HG03439 (cell line): ENCODE measurements at regions not wholly inside any gene's neighbourhood (a gene's known extent, or its start where the extent isn't known, plus 50 kb on each side); places are given as distances from the start of the nearest gene placed in this dataset.
"Not testable (repeated sequence)": the region's sequence is repeated elsewhere in the genome, so short reads cannot be mapped to it uniquely, and the experiment has no call there.

ENCODE experiments used
- ATAC-seq: cut with Tn5 transposase; IDR thresholded peaks from one replicate; pipeline ENCODE4 v1.9.1; 2021; ENCODE audit warnings: mild to moderate bottlenecking, moderate library complexity; ENCODE audit not compliant: unreplicated experiment

DNA sequence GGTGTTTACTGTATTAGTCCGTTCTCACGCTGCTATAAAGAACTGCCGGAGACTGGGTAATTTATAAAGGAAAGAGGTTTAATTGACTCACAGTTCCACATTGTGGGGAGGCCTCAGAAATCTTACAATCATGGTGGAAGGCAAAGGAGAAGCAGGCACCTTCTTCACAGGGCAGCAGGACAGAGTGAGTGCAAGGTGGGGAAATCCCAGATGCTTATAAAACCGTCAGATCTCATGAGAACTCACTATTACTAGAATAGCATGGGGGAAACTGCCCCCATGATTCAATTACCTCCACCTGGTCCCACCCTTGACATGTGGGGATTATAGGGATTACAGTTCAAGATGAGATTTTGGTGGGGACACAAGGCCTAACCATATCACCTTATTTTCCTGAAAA, 60.1 kb upstream of the IFNGR1 start:
- not testable (repeated sequence) for ATAC-seq

DNA sequence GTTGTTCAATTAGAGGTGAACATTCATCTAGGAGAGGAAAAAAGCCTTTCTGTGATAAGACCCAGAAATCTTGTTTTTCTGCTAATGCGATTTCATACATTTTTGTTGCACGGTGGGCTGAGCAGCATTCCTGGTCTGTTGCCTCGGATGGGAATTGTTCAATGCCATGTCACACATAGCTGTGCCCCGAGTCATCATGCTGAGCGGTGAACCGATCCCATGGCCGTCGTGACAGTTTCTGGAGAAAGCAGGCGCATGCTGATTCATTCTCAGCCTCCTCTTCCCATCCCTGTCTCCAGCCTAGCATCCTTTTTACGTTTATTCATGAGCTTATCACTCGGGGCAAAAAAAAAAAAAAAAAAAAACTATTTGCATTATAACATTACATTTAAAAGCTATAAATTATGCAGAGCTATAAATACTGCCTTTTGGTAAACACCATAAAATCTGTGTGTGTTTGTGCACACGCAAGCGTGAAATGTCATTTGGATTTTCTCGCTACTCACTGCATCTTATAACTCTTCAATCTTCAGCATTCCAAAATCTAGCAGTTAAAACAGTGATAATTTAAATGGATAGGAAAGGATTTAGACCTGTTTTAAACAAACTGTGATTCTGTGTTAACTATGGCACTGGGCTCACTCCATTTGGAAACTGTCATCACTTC, 58.9 kb upstream of the IFNGR1 start:
- ATAC-seq: no peak

GRCh38 chr6:137272403-137272802, 53.2 kb upstream of the IFNGR1 start:
- no peak for ATAC-seq

GRCh38 chr6:137271245-137272183, 52.3 kb upstream of the IFNGR1 start:
- no peak for ATAC-seq

DNA sequence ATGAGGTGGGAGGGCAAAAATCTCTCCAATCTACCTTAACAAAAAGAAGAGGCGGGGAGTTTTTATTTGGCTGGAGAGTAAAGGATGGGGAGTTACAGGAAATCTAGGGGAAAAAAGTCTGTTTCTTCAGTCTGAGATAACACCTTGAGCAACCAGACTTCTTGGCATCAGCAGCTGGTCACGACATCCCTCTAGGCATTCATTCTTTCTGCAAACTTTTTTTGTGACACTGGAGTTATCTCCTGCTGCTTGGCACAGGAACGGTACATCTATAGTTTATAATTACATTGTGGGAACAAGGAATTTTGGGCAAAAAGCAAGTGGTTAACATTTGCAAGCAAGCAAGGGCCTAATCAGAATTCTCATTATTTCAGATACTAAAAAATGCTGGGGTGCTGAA, 50.6 kb upstream of the IFNGR1 start:
- ATAC-seq: no peak

- ATAC-seq: no peak
Measured at GRCh38 chr6:137269347-137269746, 50.2 kb upstream of the IFNGR1 start.
